SJSA1 (cell line): ENCODE measurements at regions not wholly inside any gene's neighbourhood (a gene's known extent, or its start where the extent isn't known, plus 50 kb on each side); places are given as distances from the start of the nearest gene placed in this dataset.
"Not testable (repeated sequence)": the region's sequence is repeated elsewhere in the genome, so short reads cannot be mapped to it uniquely, and the experiment has no call there.

Source experiments
- DNase-seq, 2 experiments: peaks; one replicate each; pipeline ENCODE4 v3.0.0-alpha.2; 2015 to 2020; ENCODE audit warnings: low spot score in 2 of 2, low read depth in 1 of 2
- H3K27ac ChIP-seq: fragments of 250-450 bp; sonication (Bioruptor Pico); 2 replicates; pipeline ENCODE4 v1.5.1; 2020; ENCODE audit warnings: mild to moderate bottlenecking, moderate library complexity
- H3K27me3 ChIP-seq: fragments of 250-450 bp; sonication (Bioruptor Pico); replicated peaks from 2 replicates; pipeline ENCODE4 v1.5.1; 2020; ENCODE audit warnings: mild to moderate bottlenecking, moderate library complexity
- H3K36me3 ChIP-seq: fragments of 250-450 bp; sonication (Bioruptor Pico); 2 replicates; pipeline ENCODE4 v1.5.1; 2020; ENCODE audit warnings: mild to moderate bottlenecking
- H3K4me1 ChIP-seq: fragments of 250-450 bp; sonication (Bioruptor Pico); replicated peaks from 2 replicates; pipeline ENCODE4 v1.6.1; 2021; ENCODE audit warnings: mild to moderate bottlenecking
- H3K4me3 ChIP-seq: fragments of 250-450 bp; sonication (Bioruptor Pico); 2 replicates; pipeline ENCODE4 v1.5.1; 2020; ENCODE audit warnings: mild to moderate bottlenecking
- H3K9me3 ChIP-seq: fragments of 250-450 bp; sonication (Bioruptor Pico); replicated peaks from 2 replicates; pipeline ENCODE4 v1.5.1; 2020; ENCODE audit warnings: mild to moderate bottlenecking

- no peak for DNase-seq
- Histone ChIP-seq H3K27me3 (no peaks in the 10 kb centered on the region; the same call in 1 of the 2 replicates), H3K36me3 (no peaks in the 10 kb centered on the region), H3K27ac (no peak overlapping the region), H3K4me1 (no peaks in the 10 kb centered on the region), H3K9me3 (no peaks in the 10 kb centered on the region), H3K4me3 (no peak overlapping the region)
These were observed 408.1 kb upstream of the TMTC1 start for GRCh38 chr12:30191696-30192455.

GRCh38 chr12:30188602-30189326 lies 405.0 kb upstream of the TMTC1 start:
- Histone ChIP-seq H3K36me3 (no peaks in the 10 kb centered on the region), H3K27me3 (no peaks in the 10 kb centered on the region; the same call in 1 of the 2 replicates), H3K4me3 (no peak overlapping the region), H3K27ac (no peak overlapping the region), H3K4me1 (no peaks in the 10 kb centered on the region), H3K9me3 (no peaks in the 10 kb centered on the region)
- DNase-seq, result no peak

- DNase-seq, result no peak
- H3K27ac ChIP-seq, result no peak overlapping the region
- H3K4me1 ChIP-seq, result no peaks in the 10 kb centered on the region
- no peaks in the 10 kb centered on the region for H3K9me3 ChIP-seq
- no peaks in the 10 kb centered on the region for H3K36me3 ChIP-seq
- no peak overlapping the region for H3K4me3 ChIP-seq
- H3K27me3 ChIP-seq, result no peaks in the 10 kb centered on the region
These were observed 403.7 kb upstream of the TMTC1 start for GRCh38 chr12:30187426-30187825.

GRCh38 chr12:30181334-30181733 lies 397.6 kb upstream of the TMTC1 start:
- H3K4me1 ChIP-seq, result no peaks in the 10 kb centered on the region
- no peaks in the 10 kb centered on the region for H3K36me3 ChIP-seq
- DNase-seq, result no peak
- no peak overlapping the region for H3K4me3 ChIP-seq
- H3K27me3 ChIP-seq, result no peaks in the 10 kb centered on the region
- no peaks in the 10 kb centered on the region for H3K9me3 ChIP-seq
- no peak overlapping the region for H3K27ac ChIP-seq

- Histone ChIP-seq H3K4me3 (no peak overlapping the region), H3K36me3 (no peaks in the 10 kb centered on the region), H3K4me1 (no peaks in the 10 kb centered on the region), H3K9me3 (no peaks in the 10 kb centered on the region), H3K27me3 (no peaks in the 10 kb centered on the region), H3K27ac (no peak overlapping the region)
- DNase-seq, result no peak
These were observed 396.9 kb upstream of the TMTC1 start for GRCh38 chr12:30180602-30181001.

GRCh38 chr12:30178916-30179315 lies 395.2 kb upstream of the TMTC1 start:
- no peak for DNase-seq
- Histone ChIP-seq H3K27me3 (no peaks in the 10 kb centered on the region), H3K4me1 (no peaks in the 10 kb centered on the region), H3K36me3 (no peaks in the 10 kb centered on the region), H3K9me3 (no peaks in the 10 kb centered on the region), H3K27ac (no peak overlapping the region), H3K4me3 (no peak overlapping the region)

- no peaks in the 10 kb centered on the region for H3K27me3 ChIP-seq
- H3K36me3 ChIP-seq, result no peaks in the 10 kb centered on the region
- H3K4me3 ChIP-seq, result no peak overlapping the region
- no peak for DNase-seq
- H3K9me3 ChIP-seq, result no peaks in the 10 kb centered on the region; the same call in 1 of the 2 replicates
- H3K27ac ChIP-seq, result no peak overlapping the region
- no peaks in the 10 kb centered on the region for H3K4me1 ChIP-seq
These were observed 386.3 kb upstream of the TMTC1 start for GRCh38 chr12:30169839-30170591.

- no peak for DNase-seq
- Histone ChIP-seq H3K36me3 (no peaks in the 10 kb centered on the region), H3K27ac (no peak overlapping the region), H3K4me3 (no peak overlapping the region), H3K27me3 (no peaks in the 10 kb centered on the region), H3K9me3 (no peaks in the 10 kb centered on the region; the same call in 1 of the 2 replicates), H3K4me1 (no peaks in the 10 kb centered on the region)
These were observed 382.5 kb upstream of the TMTC1 start for GRCh38 chr12:30166006-30166795.

GRCh38 chr12:30164382-30165318 lies 380.9 kb upstream of the TMTC1 start:
- no peak for DNase-seq
- H3K27ac ChIP-seq, result no peak overlapping the region

GRCh38 chr12:30156833-30157232 lies 373.1 kb upstream of the TMTC1 start:
- H3K9me3 ChIP-seq, DNase-seq, H3K36me3 ChIP-seq, H3K27me3 ChIP-seq, H3K4me3 ChIP-seq, H3K4me1 ChIP-seq, H3K27ac ChIP-seq: not testable (repeated sequence)

More at GRCh38 chr12:30164382-30165318, 380.9 kb upstream of the TMTC1 start:
- H3K27me3 ChIP-seq, result no peaks in the 10 kb centered on the region
- no peaks in the 10 kb centered on the region; the same call in 1 of the 2 replicates for H3K9me3 ChIP-seq
- no peaks in the 10 kb centered on the region for H3K4me1 ChIP-seq
- H3K36me3 ChIP-seq, result no peaks in the 10 kb centered on the region
- no peak overlapping the region for H3K4me3 ChIP-seq

GRCh38 chr12:30155001-30155730 lies 371.4 kb upstream of the TMTC1 start:
- H3K4me1 ChIP-seq, result no peaks in the 10 kb centered on the region

GRCh38 chr12:30153981-30154380 lies 370.2 kb upstream of the TMTC1 start:
- H3K27me3 ChIP-seq, result no peaks in the 10 kb centered on the region
- no peaks in the 10 kb centered on the region for H3K4me1 ChIP-seq
- H3K27ac ChIP-seq, result no peak overlapping the region
- no peak for DNase-seq
- no peaks in the 10 kb centered on the region for H3K9me3 ChIP-seq
- H3K36me3 ChIP-seq, result no peaks in the 10 kb centered on the region
- H3K4me3 ChIP-seq, result no peak overlapping the region

More at GRCh38 chr12:30155001-30155730, 371.4 kb upstream of the TMTC1 start:
- Histone ChIP-seq H3K36me3 (no peaks in the 10 kb centered on the region), H3K27ac (no peak overlapping the region), H3K9me3 (no peaks in the 10 kb centered on the region), H3K27me3 (no peaks in the 10 kb centered on the region), H3K4me3 (no peak overlapping the region)
- DNase-seq, result no peak
